NT2/D1 (cell line): ENCODE measurements at regions not wholly inside any gene's neighbourhood (a gene's known extent, or its start where the extent isn't known, plus 50 kb on each side); places are given as distances from the start of the nearest gene placed in this dataset.
"Not testable (repeated sequence)": the region's sequence is repeated elsewhere in the genome, so short reads cannot be mapped to it uniquely, and the experiment has no call there.

Experiments used
- DNase-seq: peaks from one replicate; pipeline ENCODE4 v3.0.0-alpha.2; 2011; ENCODE audit warnings: low read depth, low spot score
- H3K27me3 ChIP-seq: 2 replicates; pipeline ENCODE4 v1.6.0; 2011; ENCODE audit warnings: mild to moderate bottlenecking; ENCODE audit not compliant: insufficient read length, insufficient read depth
- H3K36me3 ChIP-seq: 2 replicates; pipeline ENCODE4 v1.6.1; 2011; ENCODE audit warnings: mild to moderate bottlenecking, low read length, mixed read lengths; ENCODE audit not compliant: insufficient read depth, insufficient read length
- H3K4me1 ChIP-seq: 2 replicates; pipeline ENCODE4 v1.5.1; 2011; ENCODE audit not compliant: insufficient read depth, insufficient read length
- H3K4me3 ChIP-seq: 2 replicates; pipeline ENCODE4 v1.5.1; 2011; ENCODE audit warnings: low read depth; ENCODE audit not compliant: insufficient read length
- H3K9ac ChIP-seq: 2 replicates; pipeline ENCODE4 v1.6.0; 2011; ENCODE audit warnings: low read depth; ENCODE audit not compliant: insufficient read length
- H3K9me3 ChIP-seq: 2 replicates; pipeline ENCODE4 v1.5.1; 2011; ENCODE audit warnings: mild to moderate bottlenecking, low read length; ENCODE audit not compliant: insufficient read depth
- SUZ12 ChIP-seq: IDR thresholded peaks from 2 replicates; pipeline ENCODE4 v1.6.1; 2011; ENCODE audit not compliant: insufficient read length, insufficient read depth; ENCODE audit errors: extremely low read depth
- YY1 ChIP-seq: IDR thresholded peaks from 2 replicates; pipeline ENCODE4 v1.6.1; 2011; ENCODE audit not compliant: insufficient read length, insufficient read depth
- ZNF274 ChIP-seq: IDR thresholded peaks from 2 replicates; pipeline ENCODE4 v1.6.1; 2011; ENCODE audit warnings: mild to moderate bottlenecking, low read depth, low read length

DNA sequence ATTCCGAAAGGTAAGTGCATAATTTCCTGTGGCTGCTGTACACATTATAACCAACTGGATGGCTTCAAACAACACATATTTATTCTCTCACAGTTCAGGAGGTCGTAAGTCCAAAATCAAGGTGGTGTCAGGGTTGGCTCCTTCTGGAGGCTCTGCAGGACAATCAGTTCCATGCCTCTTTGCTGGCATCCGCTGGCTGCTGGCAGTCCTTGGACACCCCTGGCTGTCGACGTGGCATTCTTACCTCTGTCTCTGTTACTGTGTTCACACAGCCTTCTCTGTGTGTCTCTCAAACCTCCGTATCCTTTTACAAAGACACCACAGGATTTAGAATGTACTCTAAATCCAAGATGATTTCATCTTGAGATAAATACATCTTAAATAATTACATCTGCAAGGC, 398.8 kb upstream of the ATP10A start:
- Histone ChIP-seq H3K9me3 (no peaks in the 10 kb centered on the region), H3K27me3 (no peaks in the 10 kb centered on the region), H3K4me1 (no peaks in the 10 kb centered on the region), H3K4me3 (no peak overlapping the region), H3K9ac (no peak overlapping the region), H3K36me3 (no peaks in the 10 kb centered on the region)
- TF ChIP-seq SUZ12 (no peak), YY1 (no peak), ZNF274 (no peak)
- no peak for DNase-seq

DNA sequence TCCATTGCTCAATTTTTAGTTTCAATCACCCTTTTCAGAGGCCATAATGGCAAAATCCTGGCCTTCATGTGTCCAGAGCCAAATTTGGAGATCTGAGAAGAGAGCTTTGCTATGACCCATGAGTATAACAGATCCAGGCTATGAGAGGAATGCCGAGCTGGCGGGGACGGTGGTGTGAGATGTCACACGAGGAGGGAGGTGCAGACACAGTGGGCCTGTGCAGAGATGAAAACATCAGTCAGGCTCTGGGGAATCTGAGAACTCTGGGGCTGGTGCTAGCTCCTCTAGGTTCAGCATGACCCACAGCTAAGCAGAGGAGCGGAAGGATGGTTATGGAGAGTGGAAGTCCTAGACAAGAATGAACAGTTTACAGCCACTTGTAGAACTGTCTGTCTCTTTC, 398.3 kb upstream of the ATP10A start:
- H3K4me3 ChIP-seq: no peak overlapping the region
- TF ChIP-seq YY1 (no peak), SUZ12 (no peak), ZNF274 (no peak)

DNA sequence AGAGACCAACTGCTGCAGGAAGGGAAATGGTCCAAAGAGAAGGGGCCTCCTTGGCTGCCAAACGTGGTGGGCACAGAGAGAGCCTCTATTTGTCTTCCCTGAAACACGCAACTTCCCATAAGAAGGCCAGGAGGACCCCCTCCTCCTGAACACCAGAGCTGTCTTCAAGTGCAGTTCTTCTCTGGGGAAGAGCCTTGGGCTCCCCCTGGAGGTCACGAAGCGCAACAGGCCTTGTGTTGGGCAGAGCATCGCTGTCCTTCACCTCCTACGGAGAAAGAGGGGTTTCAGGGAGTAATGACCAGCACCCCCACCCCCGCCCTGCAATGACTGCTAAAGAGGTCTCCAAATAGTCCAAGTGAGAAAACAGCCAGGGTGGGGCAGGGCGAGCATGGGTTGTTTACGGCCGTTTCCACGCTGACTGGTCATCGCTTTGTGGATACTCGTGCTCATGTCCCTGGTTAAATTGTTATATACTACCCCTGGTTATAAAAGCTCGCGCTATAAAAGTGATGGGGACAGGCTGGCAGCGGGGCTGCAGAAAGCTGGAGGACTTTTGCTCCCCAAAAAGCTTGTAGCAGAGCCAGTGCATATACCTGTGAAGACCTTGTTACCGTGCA, 397.5 kb upstream of the ATP10A start:
- no peak for TF ChIP-seq YY1
- no peak for TF ChIP-seq SUZ12
- DNase-seq: peak; percentile 54
- Histone ChIP-seq H3K4me1 (no peaks in the 10 kb centered on the region), H3K36me3 (no peaks in the 10 kb centered on the region), H3K4me3 (no peak overlapping the region), H3K27me3 (no peaks in the 10 kb centered on the region), H3K9me3 (no peaks in the 10 kb centered on the region), H3K9ac (no peak overlapping the region)

More for the DNA sequence above, 398.3 kb upstream of the ATP10A start:
- no peaks in the 10 kb centered on the region for H3K9me3 ChIP-seq
- no peaks in the 10 kb centered on the region for H3K36me3 ChIP-seq
- DNase-seq: no peak
- no peak overlapping the region for H3K9ac ChIP-seq
- no peaks in the 10 kb centered on the region for H3K4me1 ChIP-seq
- no peaks in the 10 kb centered on the region for H3K27me3 ChIP-seq

DNA sequence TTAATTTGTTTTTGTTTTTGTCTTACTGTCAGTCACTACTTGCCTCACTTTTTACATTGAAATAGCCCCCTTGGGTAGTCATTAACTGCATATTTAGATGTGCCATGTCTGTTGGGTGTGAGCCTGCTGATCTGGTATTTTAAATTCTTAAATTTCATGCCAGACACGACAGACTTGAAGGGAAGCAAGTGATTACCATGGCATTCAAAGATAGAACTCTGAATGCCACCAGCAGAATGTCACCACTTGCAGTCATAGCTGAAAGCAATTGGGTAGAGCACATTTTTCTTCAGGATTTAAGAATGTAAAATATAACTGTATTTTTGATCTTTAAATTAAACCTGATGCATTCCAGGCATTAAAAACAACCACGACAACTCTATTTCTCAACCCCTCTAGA, 396.5 kb upstream of the ATP10A start:
- no peak for TF ChIP-seq ZNF274
- no peak for TF ChIP-seq SUZ12
- no peak for TF ChIP-seq YY1
- Histone ChIP-seq H3K9ac (no peak overlapping the region), H3K27me3 (no peaks in the 10 kb centered on the region), H3K9me3 (no peaks in the 10 kb centered on the region), H3K36me3 (no peaks in the 10 kb centered on the region), H3K4me1 (no peaks in the 10 kb centered on the region), H3K4me3 (no peak overlapping the region)
- DNase-seq: no peak

DNA sequence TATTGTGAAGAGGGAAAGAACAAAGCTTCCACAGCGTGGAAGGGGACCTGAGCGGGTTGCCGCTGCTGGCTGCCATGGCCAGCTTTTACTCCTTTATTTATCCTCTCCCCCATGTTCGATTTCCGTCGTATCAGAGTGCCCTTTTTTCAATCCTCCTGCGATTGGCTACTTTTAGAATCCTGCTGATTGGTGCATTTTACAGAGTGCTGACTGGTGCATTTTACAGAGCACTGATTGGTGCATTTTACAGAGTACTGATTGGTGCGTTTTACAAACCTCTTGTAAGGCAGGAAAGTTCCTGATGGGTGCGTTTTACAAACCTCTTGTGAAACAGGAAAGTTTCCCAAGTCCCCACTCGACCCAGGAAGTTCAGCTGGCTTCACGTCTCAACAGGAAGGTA, 381.7 kb upstream of the ATP10A start:
- peaks cover 19% of the 10 kb centered on the region; the same call in 1 of the 2 replicates for H3K9me3 ChIP-seq
- not testable (repeated sequence) for H3K9ac ChIP-seq, DNase-seq

DNA sequence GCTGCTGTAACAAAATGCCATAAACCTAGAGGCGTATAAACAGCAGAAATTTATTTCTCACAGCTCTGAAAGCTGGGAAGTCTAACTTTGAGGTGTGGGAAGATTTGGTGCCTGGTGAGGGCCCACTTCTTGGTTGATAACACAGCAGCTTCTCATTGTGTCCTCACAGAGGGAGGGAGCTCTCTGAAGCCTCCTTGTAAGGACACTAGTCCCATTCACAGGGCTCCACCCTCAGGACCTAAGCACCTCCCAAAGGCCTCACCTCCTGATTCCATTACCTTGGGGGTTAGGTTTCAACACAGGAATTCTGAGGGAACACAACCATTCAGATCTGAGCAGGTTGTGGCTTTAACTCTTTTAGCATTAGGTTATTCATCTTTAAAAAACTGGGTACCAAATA, 380.3 kb upstream of the ATP10A start:
- Histone ChIP-seq H3K36me3 (no peaks in the 10 kb centered on the region), H3K4me1 (peaks cover 10% of the 10 kb centered on the region), H3K9me3 (peaks cover 19% of the 10 kb centered on the region; the same call in 1 of the 2 replicates), H3K4me3 (no peak overlapping the region), H3K27me3 (no peaks in the 10 kb centered on the region), H3K9ac (no peak overlapping the region)
- no peak for TF ChIP-seq SUZ12
- TF ChIP-seq ZNF274: no peak
- TF ChIP-seq YY1: no peak
- no peak for DNase-seq

More for the DNA sequence above, 381.7 kb upstream of the ATP10A start:
- not testable (repeated sequence) for H3K4me1 ChIP-seq, H3K27me3 ChIP-seq, H3K4me3 ChIP-seq, H3K36me3 ChIP-seq

DNA sequence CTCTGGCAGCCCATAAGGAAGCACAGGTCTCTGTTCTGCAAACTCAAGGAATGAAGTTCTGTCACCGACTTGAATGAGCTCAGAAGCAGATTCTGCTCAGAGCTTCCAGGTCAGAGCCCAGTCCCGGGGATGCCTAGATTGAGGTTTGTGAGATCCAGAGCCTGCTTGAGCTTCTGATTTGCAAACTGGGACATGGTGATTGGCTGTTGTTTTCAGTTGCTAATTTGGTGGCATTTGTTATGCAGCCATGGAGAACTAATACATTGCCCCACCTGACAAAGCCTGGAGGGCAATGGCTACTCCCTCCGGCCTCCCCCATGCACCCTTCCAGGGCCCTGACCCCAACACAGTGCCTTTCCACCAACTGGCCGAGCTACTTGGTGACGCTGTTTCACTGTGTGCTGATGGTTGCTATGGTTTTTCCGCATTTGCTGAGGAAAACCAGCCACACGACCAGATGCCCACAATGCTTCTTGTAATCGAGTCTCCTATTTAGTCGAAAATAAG, 379.5 kb upstream of the ATP10A start:
- peaks cover 19% of the 10 kb centered on the region; the same call in 1 of the 2 replicates for H3K9me3 ChIP-seq
- H3K4me1 ChIP-seq: peaks cover 14% of the 10 kb centered on the region
- H3K36me3 ChIP-seq: no peaks in the 10 kb centered on the region
- no peak for TF ChIP-seq ZNF274
- DNase-seq: peak; percentile 38
- no peak overlapping the region for H3K9ac ChIP-seq
- peaks cover 3% of the 10 kb centered on the region for H3K27me3 ChIP-seq
- no peak overlapping the region for H3K4me3 ChIP-seq

DNA sequence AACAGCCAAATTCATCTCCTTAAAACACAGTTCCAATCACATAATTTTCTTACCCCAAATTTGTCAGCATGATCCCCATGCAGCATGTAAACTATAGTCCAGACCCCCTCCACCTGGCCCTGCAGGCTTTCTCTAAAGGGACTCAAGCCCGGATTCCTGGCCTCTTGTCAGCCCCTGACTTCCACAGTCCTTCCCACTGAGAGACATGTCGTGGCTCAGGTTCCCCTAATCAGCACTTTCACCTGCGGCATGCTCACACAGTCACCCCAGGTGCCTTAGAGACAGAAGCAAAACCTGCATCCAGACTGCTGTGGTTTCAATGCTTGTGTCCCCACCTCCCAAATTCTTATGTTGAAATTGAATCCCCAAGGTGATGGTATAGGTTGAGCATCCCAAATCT, 372.7 kb upstream of the ATP10A start:
- Histone ChIP-seq H3K9me3 (peaks cover 5% of the 10 kb centered on the region; the same call in 1 of the 2 replicates), H3K36me3 (no peaks in the 10 kb centered on the region), H3K4me1 (peaks cover 16% of the 10 kb centered on the region), H3K27me3 (peaks cover 3% of the 10 kb centered on the region), H3K4me3 (peak overlapping the region; percentile 8), H3K9ac (peak overlapping the region; percentile 72)
- TF ChIP-seq YY1: no peak
- TF ChIP-seq ZNF274: no peak
- no peak for TF ChIP-seq SUZ12
- DNase-seq: no peak
